ENCODE measurements at regions not wholly inside any gene's neighbourhood (a gene's known extent, or its start where the extent isn't known, plus 50 kb on each side); places are given as distances from the start of the nearest gene placed in this dataset.

- TF ChIP-seq POLR2A (IDR thresholded peaks at IDR 0.05): no peak
- TF ChIP-seq, protein P1, sequence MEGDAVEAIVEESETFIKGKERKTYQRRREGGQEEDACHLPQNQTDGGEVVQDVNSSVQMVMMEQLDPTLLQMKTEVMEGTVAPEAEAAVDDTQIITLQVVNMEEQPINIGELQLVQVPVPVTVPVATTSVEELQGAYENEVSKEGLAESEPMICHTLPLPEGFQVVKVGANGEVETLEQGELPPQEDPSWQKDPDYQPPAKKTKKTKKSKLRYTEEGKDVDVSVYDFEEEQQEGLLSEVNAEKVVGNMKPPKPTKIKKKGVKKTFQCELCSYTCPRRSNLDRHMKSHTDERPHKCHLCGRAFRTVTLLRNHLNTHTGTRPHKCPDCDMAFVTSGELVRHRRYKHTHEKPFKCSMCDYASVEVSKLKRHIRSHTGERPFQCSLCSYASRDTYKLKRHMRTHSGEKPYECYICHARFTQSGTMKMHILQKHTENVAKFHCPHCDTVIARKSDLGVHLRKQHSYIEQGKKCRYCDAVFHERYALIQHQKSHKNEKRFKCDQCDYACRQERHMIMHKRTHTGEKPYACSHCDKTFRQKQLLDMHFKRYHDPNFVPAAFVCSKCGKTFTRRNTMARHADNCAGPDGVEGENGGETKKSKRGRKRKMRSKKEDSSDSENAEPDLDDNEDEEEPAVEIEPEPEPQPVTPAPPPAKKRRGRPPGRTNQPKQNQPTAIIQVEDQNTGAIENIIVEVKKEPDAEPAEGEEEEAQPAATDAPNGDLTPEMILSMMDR (IDR thresholded peaks at IDR 0.05): no peak
- TF ChIP-seq POLR2AphosphoS5 (IDR thresholded peaks at IDR 0.05): no peak
- WGBS: 93% methylated on average over 2 of the region's 2 CpGs
Measured at GRCh38 chr3:65077124-65077523, 389.3 kb upstream of the ADAMTS9 start.

DNA sequence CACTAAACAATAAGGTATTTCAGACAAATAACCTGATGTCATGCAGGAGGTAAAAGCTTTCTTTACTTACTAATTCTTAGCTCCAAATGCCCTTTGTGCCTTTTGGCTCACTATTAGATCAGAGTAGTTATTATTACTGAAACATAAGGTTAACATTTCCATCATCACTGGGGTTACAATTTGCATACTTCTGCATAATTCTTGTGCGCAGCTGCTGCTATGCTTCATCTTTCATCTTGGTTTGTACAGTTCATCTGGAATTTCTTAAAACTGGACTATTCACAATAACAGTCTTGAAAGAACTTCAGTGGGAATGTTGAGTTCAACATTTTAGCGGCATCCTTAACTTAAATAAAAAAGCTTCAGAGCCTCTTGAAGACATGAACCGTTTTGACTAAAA lies 383.2 kb upstream of the ADAMTS9 start:
- 53% methylated on average over 3 of the region's 3 CpGs for WGBS

More at GRCh38 chr3:65077124-65077523, 389.3 kb upstream of the ADAMTS9 start:
- no peaks in the 10 kb centered on the region for H3K27me3 ChIP-seq (replicated peaks; ENCODE audit: insufficient read depth)
- H3K36me3 ChIP-seq: no peaks in the 10 kb centered on the region
- no peaks in the 10 kb centered on the region for H3K9me3 ChIP-seq
- intact Hi-C loops (cut with DNase I): no loop called here
- no peak overlapping the region for H3K4me3 ChIP-seq
- no peak for DNase-seq (ENCODE audit: low spot score)
- H3K4me1 ChIP-seq (replicated peaks): no peaks in the 10 kb centered on the region
- no peak overlapping the region for H3K27ac ChIP-seq

DNA sequence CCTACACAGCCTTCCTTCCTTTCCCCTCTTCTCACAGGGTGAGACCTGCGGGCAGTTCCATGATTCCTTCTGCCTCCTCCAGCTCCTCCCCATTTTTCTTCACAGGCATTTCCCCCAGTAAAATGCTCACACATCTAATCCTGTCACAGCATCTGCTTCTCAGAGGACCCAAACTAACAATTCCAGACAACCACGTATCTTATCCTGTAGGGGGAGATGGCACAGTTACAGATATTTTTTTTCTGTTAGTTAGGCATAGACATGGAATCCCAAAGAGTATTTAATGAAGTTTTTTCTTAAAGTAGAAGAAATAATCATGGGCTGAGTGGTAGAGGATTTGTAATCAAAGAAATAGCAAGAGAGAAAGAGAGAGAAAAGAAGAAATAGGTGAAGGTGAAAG lies 373.1 kb upstream of the ADAMTS9 start:
- no peak overlapping the region for H3K4me3 ChIP-seq
- no peak for TF ChIP-seq POLR2A (IDR thresholded peaks at IDR 0.05)
- TF ChIP-seq, protein P1 (IDR thresholded peaks at IDR 0.05): no peak
- no peak for TF ChIP-seq POLR2AphosphoS5 (IDR thresholded peaks at IDR 0.05)
- no peaks in the 10 kb centered on the region for H3K36me3 ChIP-seq
- H3K27me3 ChIP-seq (replicated peaks; ENCODE audit: insufficient read depth): no peaks in the 10 kb centered on the region
- H3K4me1 ChIP-seq (replicated peaks): no peaks in the 10 kb centered on the region
- no peak overlapping the region for H3K27ac ChIP-seq
- WGBS: 75% methylated on average over 2 of the region's 2 CpGs
- no peaks in the 10 kb centered on the region for H3K9me3 ChIP-seq
- DNase-seq (ENCODE audit: low spot score): no peak
- intact Hi-C loops (cut with DNase I): no loop called here

More for the DNA sequence above, 383.2 kb upstream of the ADAMTS9 start:
- Histone ChIP-seq H3K4me3 (no peak overlapping the region), H3K9me3 (no peaks in the 10 kb centered on the region), H3K27me3 (replicated peaks; ENCODE audit: insufficient read depth) (no peaks in the 10 kb centered on the region), H3K27ac (no peak overlapping the region), H3K4me1 (replicated peaks) (no peaks in the 10 kb centered on the region), H3K36me3 (no peaks in the 10 kb centered on the region)
- intact Hi-C loops (cut with DNase I): no loop called here
- DNase-seq (ENCODE audit: low spot score): no peak
- no peak for TF ChIP-seq POLR2AphosphoS5 (IDR thresholded peaks at IDR 0.05)
- no peak for TF ChIP-seq POLR2A (IDR thresholded peaks at IDR 0.05)
- TF ChIP-seq, protein P1 (IDR thresholded peaks at IDR 0.05): no peak

GRCh38 chr3:65052101-65052500 lies 364.3 kb upstream of the ADAMTS9 start:
- no peak for DNase-seq (ENCODE audit: low spot score)
- H3K27ac ChIP-seq: no peak overlapping the region
- H3K4me1 ChIP-seq (replicated peaks): no peaks in the 10 kb centered on the region
- intact Hi-C loops (cut with DNase I): no loop called here
- H3K27me3 ChIP-seq (replicated peaks; ENCODE audit: insufficient read depth): no peaks in the 10 kb centered on the region
- H3K36me3 ChIP-seq: no peaks in the 10 kb centered on the region
- TF ChIP-seq POLR2A (IDR thresholded peaks at IDR 0.05): no peak
- TF ChIP-seq, protein P1 (IDR thresholded peaks at IDR 0.05): no peak
- no peak for TF ChIP-seq POLR2AphosphoS5 (IDR thresholded peaks at IDR 0.05)
- 50% methylated on average over 1 of the region's 1 CpG for WGBS
- no peaks in the 10 kb centered on the region for H3K9me3 ChIP-seq
- H3K4me3 ChIP-seq: no peak overlapping the region

- no peaks in the 10 kb centered on the region for H3K36me3 ChIP-seq
- H3K4me1 ChIP-seq (replicated peaks): no peaks in the 10 kb centered on the region
- no peak overlapping the region for H3K4me3 ChIP-seq
- intact Hi-C loops (cut with DNase I): no loop called here
- H3K27me3 ChIP-seq (replicated peaks; ENCODE audit: insufficient read depth): no peaks in the 10 kb centered on the region
- no peak overlapping the region for H3K27ac ChIP-seq
- WGBS: 96% methylated on average over 1 of the region's 1 CpG
- DNase-seq (ENCODE audit: low spot score): no peak
- H3K9me3 ChIP-seq: no peaks in the 10 kb centered on the region
- no peak for TF ChIP-seq POLR2A (IDR thresholded peaks at IDR 0.05)
- TF ChIP-seq, protein P1 (IDR thresholded peaks at IDR 0.05): no peak
- TF ChIP-seq POLR2AphosphoS5 (IDR thresholded peaks at IDR 0.05): no peak
Measured at GRCh38 chr3:65048151-65048550, 360.4 kb upstream of the ADAMTS9 start.
